Calu3 (cell line): ENCODE measurements at regions not wholly inside any gene's neighbourhood (a gene's known extent, or its start where the extent isn't known, plus 50 kb on each side); places are given as distances from the start of the nearest gene placed in this dataset.

ENCODE experiments used
- BruUV-seq: library from RNA; stranded (reverse); fragments of 400-500 nt; replicated peaks from 2 replicates; lab custom pipeline; 2021; lab: Mats Ljungman, UMichigan
- CTCF ChIA-PET: fragments of 300-600 bp; sonication (Branson Sonifier 250); formaldehyde crosslinking; loops from one replicate; lab custom pipeline; 2022; ENCODE audit warnings: antibody characterized with exemption; lab: Charles Lee
- DNase-seq: peaks from one replicate; pipeline ENCODE4 v3.0.0; 2022
- H3K27ac Mint-ChIP-seq: one replicate; pipeline ENCODE4 v1.8.0; 2022; ENCODE audit warnings: mixed read lengths; ENCODE audit not compliant: unreplicated experiment
- H3K27me3 Mint-ChIP-seq: one replicate; pipeline ENCODE4 v1.8.0; 2022; ENCODE audit warnings: mixed read lengths; ENCODE audit not compliant: unreplicated experiment
- H3K36me3 Mint-ChIP-seq: one replicate; pipeline ENCODE4 v1.8.0; 2022; ENCODE audit warnings: mild to moderate bottlenecking, moderate library complexity, mixed read lengths; ENCODE audit not compliant: insufficient read depth, unreplicated experiment
- H3K4me1 Mint-ChIP-seq: one replicate; pipeline ENCODE4 v1.8.0; 2022; ENCODE audit warnings: mild to moderate bottlenecking, low read depth, mixed read lengths; ENCODE audit not compliant: unreplicated experiment
- H3K4me3 Mint-ChIP-seq: one replicate; pipeline ENCODE4 v1.8.0; 2022; ENCODE audit warnings: mild to moderate bottlenecking, low read depth, moderate library complexity, mixed read lengths; ENCODE audit not compliant: unreplicated experiment
- H3K9me3 Mint-ChIP-seq: one replicate; pipeline ENCODE4 v1.8.0; 2022; ENCODE audit warnings: low read depth, mixed read lengths; ENCODE audit not compliant: unreplicated experiment
- CTCF ChIP-seq: fragments of 200-600 bp; IDR thresholded peaks from one replicate; pipeline ENCODE4 v1.8.0; 2022; ENCODE audit warnings: antibody characterized with exemption; ENCODE audit not compliant: unreplicated experiment
- intact Hi-C: fragments of 100-400 bp; cut with micrococcal nuclease; formaldehyde crosslinking; loops from one replicate; pipeline ENCODE4 v1.10.0; 2022; ENCODE audit not compliant: unreplicated experiment

- H3K4me3 Mint-ChIP-seq = no peak overlapping the region
- intact Hi-C loops = no loop called here
Observed at GRCh38 chr11:128026596-128026995, 560.8 kb downstream of the ETS1 start.

GRCh38 chr11:128022761-128023160 lies 564.6 kb downstream of the ETS1 start:
- Mint-ChIP-seq H3K9me3 (peaks cover 2% of the 10 kb centered on the region), H3K27me3 (peaks cover 16% of the 10 kb centered on the region), H3K4me3 (no peak overlapping the region), H3K4me1 (peaks cover 11% of the 10 kb centered on the region), H3K36me3 (no peaks in the 10 kb centered on the region), H3K27ac (no peak overlapping the region)
- no peak for TF ChIP-seq CTCF
- intact Hi-C loops = no loop called here
- BruUV-seq = no TSS peak
- no peak for DNase-seq
- CTCF ChIA-PET = no interaction called here

More at GRCh38 chr11:128026596-128026995, 560.8 kb downstream of the ETS1 start:
- no TSS peak for BruUV-seq
- H3K27me3 Mint-ChIP-seq = no peaks in the 10 kb centered on the region
- H3K36me3 Mint-ChIP-seq = no peaks in the 10 kb centered on the region
- no peak for TF ChIP-seq CTCF
- CTCF ChIA-PET = no interaction called here
- H3K27ac Mint-ChIP-seq = peak overlapping the region; percentile 71
- H3K9me3 Mint-ChIP-seq = peaks cover 2% of the 10 kb centered on the region
- peak; percentile 42 for DNase-seq
- peaks cover 20% of the 10 kb centered on the region for H3K4me1 Mint-ChIP-seq

- Mint-ChIP-seq H3K4me3 (no peak overlapping the region), H3K36me3 (no peaks in the 10 kb centered on the region), H3K27me3 (peaks cover 22% of the 10 kb centered on the region), H3K27ac (no peak overlapping the region), H3K4me1 (peaks cover 11% of the 10 kb centered on the region), H3K9me3 (peaks cover 2% of the 10 kb centered on the region)
- CTCF ChIA-PET = no interaction called here
- no TSS peak for BruUV-seq
- no peak for DNase-seq
- no peak for TF ChIP-seq CTCF
- intact Hi-C loops = no loop called here
Observed at GRCh38 chr11:128022007-128022368, 565.4 kb downstream of the ETS1 start.

- no TSS peak for BruUV-seq
- Mint-ChIP-seq H3K27me3 (peaks cover 22% of the 10 kb centered on the region), H3K4me1 (peaks cover 9% of the 10 kb centered on the region), H3K9me3 (peaks cover 2% of the 10 kb centered on the region), H3K36me3 (no peaks in the 10 kb centered on the region), H3K4me3 (no peak overlapping the region), H3K27ac (no peak overlapping the region)
- DNase-seq = no peak
- CTCF ChIA-PET = no interaction called here
- intact Hi-C loops = loop anchor here (1.0 kb wide), 1 partner anchor 177 kb away; no protein-coding TSS in a partner anchor
- TF ChIP-seq CTCF = no peak
Observed at GRCh38 chr11:128021349-128022006, 565.9 kb downstream of the ETS1 start.
